ENCODE measurements at regions not wholly inside any gene's neighbourhood (a gene's known extent, or its start where the extent isn't known, plus 50 kb on each side); places are given as distances from the start of the nearest gene placed in this dataset.

- ChIA-PET CTCF (ENCODE audit: unreplicated experiment) (no interaction called here), POLR2A (interaction anchor here (0.6 kb wide), 1 partner anchor 18 kb away, joined by 3 read pairs; no protein-coding TSS in a partner anchor)
- TF ChIP-seq EZH2phosphoT487 (IDR thresholded peaks at IDR 0.05; ENCODE audit: borderline replicate concordance, low read depth, low read length) = no peak
- TF ChIP-seq CTCF (conservative IDR thresholded peaks at IDR 0.05; ENCODE audit: low read length) = no peak
- Histone ChIP-seq H3K4me3 (ENCODE audit: low read depth, low read length, poor library complexity, severe bottlenecking) (no peak overlapping the region), H3K27ac (ENCODE audit: low read depth, low read length, poor library complexity, severe bottlenecking) (no peak overlapping the region), H3K36me3 (ENCODE audit: insufficient read depth, low read length) (no peaks in the 10 kb centered on the region), H3K79me2 (ENCODE audit: insufficient read depth, low read depth, low read length) (no peaks in the 10 kb centered on the region), H3K9me2 (ENCODE audit: insufficient read depth, low read length) (no peaks in the 10 kb centered on the region), H2AFZ (ENCODE audit: low read length) (no peak overlapping the region), H3K4me1 (ENCODE audit: insufficient read depth, low read length, poor library complexity, severe bottlenecking) (no peaks in the 10 kb centered on the region), H3K9me3 (ENCODE audit: low read length) (no peaks in the 10 kb centered on the region), H4K20me1 (ENCODE audit: insufficient read depth, low read length) (no peaks in the 10 kb centered on the region), H3K4me2 (ENCODE audit: low read length) (no peak overlapping the region)
- intact Hi-C loops (cut with micrococcal nuclease; ENCODE audit: unreplicated experiment) = no loop called here
- no peak for DNase-seq (ENCODE audit: low spot score)
- no TSS peak for BruUV-seq (replicated peaks)
Measured at GRCh38 chr6:151704383-151704782, 103.1 kb upstream of the ESR1 start.

- TF ChIP-seq EZH2phosphoT487 (IDR thresholded peaks at IDR 0.05; ENCODE audit: borderline replicate concordance, low read depth, low read length) (no peak), CTCF (conservative IDR thresholded peaks at IDR 0.05; ENCODE audit: low read length) (no peak)
- no peak for DNase-seq (ENCODE audit: low spot score)
- CTCF ChIA-PET (ENCODE audit: unreplicated experiment) = no interaction called here
- Histone ChIP-seq H3K4me1 (ENCODE audit: insufficient read depth, low read length, poor library complexity, severe bottlenecking) (no peaks in the 10 kb centered on the region), H3K4me2 (ENCODE audit: low read length) (no peak overlapping the region), H3K36me3 (ENCODE audit: insufficient read depth, low read length) (no peaks in the 10 kb centered on the region), H3K4me3 (ENCODE audit: low read depth, low read length, poor library complexity, severe bottlenecking) (no peak overlapping the region), H3K9me3 (ENCODE audit: low read length) (no peaks in the 10 kb centered on the region), H4K20me1 (ENCODE audit: insufficient read depth, low read length) (no peaks in the 10 kb centered on the region), H3K79me2 (ENCODE audit: insufficient read depth, low read depth, low read length) (no peaks in the 10 kb centered on the region), H3K27ac (ENCODE audit: low read depth, low read length, poor library complexity, severe bottlenecking) (no peak overlapping the region), H2AFZ (ENCODE audit: low read length) (no peak overlapping the region), H3K9me2 (ENCODE audit: insufficient read depth, low read length) (no peaks in the 10 kb centered on the region)
- POLR2A ChIA-PET = no interaction called here
- no TSS peak for BruUV-seq (replicated peaks)
- intact Hi-C loops (cut with micrococcal nuclease; ENCODE audit: unreplicated experiment) = no loop called here
Measured at GRCh38 chr6:151705993-151706733, 101.3 kb upstream of the ESR1 start.

- Histone ChIP-seq H3K9me3 (ENCODE audit: low read length) (no peaks in the 10 kb centered on the region), H3K4me2 (ENCODE audit: low read length) (no peak overlapping the region), H3K79me2 (ENCODE audit: insufficient read depth, low read depth, low read length) (no peaks in the 10 kb centered on the region), H3K36me3 (ENCODE audit: insufficient read depth, low read length) (no peaks in the 10 kb centered on the region), H3K9me2 (ENCODE audit: insufficient read depth, low read length) (no peaks in the 10 kb centered on the region), H3K4me3 (ENCODE audit: low read depth, low read length, poor library complexity, severe bottlenecking) (no peak overlapping the region), H2AFZ (ENCODE audit: low read length) (no peak overlapping the region), H3K4me1 (ENCODE audit: insufficient read depth, low read length, poor library complexity, severe bottlenecking) (no peaks in the 10 kb centered on the region), H3K27ac (ENCODE audit: low read depth, low read length, poor library complexity, severe bottlenecking) (no peak overlapping the region), H4K20me1 (ENCODE audit: insufficient read depth, low read length) (no peaks in the 10 kb centered on the region)
- DNase-seq (ENCODE audit: low spot score) = no peak
- intact Hi-C loops (cut with micrococcal nuclease; ENCODE audit: unreplicated experiment) = no loop called here
- no TSS peak for BruUV-seq (replicated peaks)
- TF ChIP-seq EZH2phosphoT487 (IDR thresholded peaks at IDR 0.05; ENCODE audit: borderline replicate concordance, low read depth, low read length) (no peak), CTCF (conservative IDR thresholded peaks at IDR 0.05; ENCODE audit: low read length) (no peak)
- POLR2A ChIA-PET = no interaction called here
- CTCF ChIA-PET (ENCODE audit: unreplicated experiment) = no interaction called here
Measured at GRCh38 chr6:151709329-151709728, 98.2 kb upstream of the ESR1 start.

Data from OCI-LY7 (cell line).